ENCODE measurements at regions not wholly inside any gene's neighbourhood (a gene's known extent, or its start where the extent isn't known, plus 50 kb on each side); places are given as distances from the start of the nearest gene placed in this dataset.

DNA sequence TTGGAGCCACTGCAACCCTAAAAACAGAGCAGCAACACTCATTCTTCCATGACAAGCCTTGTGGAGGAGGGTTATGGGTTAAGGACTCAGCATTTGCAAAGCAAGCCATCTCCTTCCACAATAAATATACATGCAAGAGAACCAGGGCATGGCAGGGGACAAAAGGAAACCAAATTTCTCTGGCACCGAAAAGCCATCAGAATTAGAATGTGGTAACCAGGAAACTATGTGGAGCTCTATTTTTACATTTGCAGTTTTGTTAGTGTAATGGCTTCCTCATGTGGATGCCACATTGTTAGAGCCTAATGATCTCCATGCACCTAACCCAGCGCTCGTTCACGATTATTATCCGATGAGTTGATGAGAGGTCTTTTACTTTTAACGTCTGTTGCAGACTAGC, 91.7 kb downstream of the NAV1 start:
- TF ChIP-seq, protein P1, sequence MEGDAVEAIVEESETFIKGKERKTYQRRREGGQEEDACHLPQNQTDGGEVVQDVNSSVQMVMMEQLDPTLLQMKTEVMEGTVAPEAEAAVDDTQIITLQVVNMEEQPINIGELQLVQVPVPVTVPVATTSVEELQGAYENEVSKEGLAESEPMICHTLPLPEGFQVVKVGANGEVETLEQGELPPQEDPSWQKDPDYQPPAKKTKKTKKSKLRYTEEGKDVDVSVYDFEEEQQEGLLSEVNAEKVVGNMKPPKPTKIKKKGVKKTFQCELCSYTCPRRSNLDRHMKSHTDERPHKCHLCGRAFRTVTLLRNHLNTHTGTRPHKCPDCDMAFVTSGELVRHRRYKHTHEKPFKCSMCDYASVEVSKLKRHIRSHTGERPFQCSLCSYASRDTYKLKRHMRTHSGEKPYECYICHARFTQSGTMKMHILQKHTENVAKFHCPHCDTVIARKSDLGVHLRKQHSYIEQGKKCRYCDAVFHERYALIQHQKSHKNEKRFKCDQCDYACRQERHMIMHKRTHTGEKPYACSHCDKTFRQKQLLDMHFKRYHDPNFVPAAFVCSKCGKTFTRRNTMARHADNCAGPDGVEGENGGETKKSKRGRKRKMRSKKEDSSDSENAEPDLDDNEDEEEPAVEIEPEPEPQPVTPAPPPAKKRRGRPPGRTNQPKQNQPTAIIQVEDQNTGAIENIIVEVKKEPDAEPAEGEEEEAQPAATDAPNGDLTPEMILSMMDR (IDR thresholded peaks at IDR 0.05 in 2 of 3, conservative IDR thresholded peaks at IDR 0.05 in 1 of 3; ENCODE audit: borderline replicate concordance in 1 of 3, insufficient read depth in 1 of 3, low read depth in 2 of 3, low read length in 2 of 3) = no peak
- TF ChIP-seq EZH2 (IDR thresholded peaks at IDR 0.05) = no peak
- TF ChIP-seq REST (IDR thresholded peaks at IDR 0.05; ENCODE audit: low read depth) = no peak
- TF ChIP-seq POLR2AphosphoS5 (IDR thresholded peaks at IDR 0.05; ENCODE audit: low read depth, low read length) = no peak
- no peak for TF ChIP-seq JUND (IDR thresholded peaks at IDR 0.05)
- TF ChIP-seq ZNF274 (IDR thresholded peaks at IDR 0.05; ENCODE audit: low read depth, low read length) = no peak
